GM12891 (cell line): ENCODE measurements at regions not wholly inside any gene's neighbourhood (a gene's known extent, or its start where the extent isn't known, plus 50 kb on each side); places are given as distances from the start of the nearest gene placed in this dataset.

ENCODE experiments used
- DNase-seq: peaks from one replicate; pipeline ENCODE4 v3.0.0; 2011; ENCODE audit warnings: low spot score; ENCODE audit not compliant: insufficient read length
- FAIRE-seq: peaks from 2 replicates; lab custom pipeline; 2011; peaks lifted over from hg19 to GRCh38; lab: Jason Lieb, UNC
- PAX5 ChIP-seq: IDR thresholded peaks from 2 replicates; pipeline ENCODE4 v1.6.1; 2011; ENCODE audit warnings: low read length, moderate library complexity, mild to moderate bottlenecking; ENCODE audit not compliant: insufficient read depth, severe bottlenecking
- POLR2A ChIP-seq: IDR thresholded peaks from 2 replicates; pipeline ENCODE4 v1.6.1; 2011; ENCODE audit warnings: low read depth, low read length, control low read depth
- POLR2AphosphoS5 ChIP-seq: IDR thresholded peaks from 2 replicates; pipeline ENCODE4 v1.6.1; 2011; ENCODE audit warnings: low read depth, low read length, control low read depth
- POU2F2 ChIP-seq: IDR thresholded peaks from 2 replicates; pipeline ENCODE4 v1.6.1; 2011; ENCODE audit warnings: low read depth, mild to moderate bottlenecking, control low read depth, low read length, moderate library complexity
- SPI1 ChIP-seq: IDR thresholded peaks from 2 replicates; pipeline ENCODE4 v1.6.1; 2011; ENCODE audit warnings: low read depth, low read length, control low read depth
- TAF1 ChIP-seq: IDR thresholded peaks from 2 replicates; pipeline ENCODE4 v1.6.1; 2011; ENCODE audit warnings: low read depth, low read length, control low read depth

DNA sequence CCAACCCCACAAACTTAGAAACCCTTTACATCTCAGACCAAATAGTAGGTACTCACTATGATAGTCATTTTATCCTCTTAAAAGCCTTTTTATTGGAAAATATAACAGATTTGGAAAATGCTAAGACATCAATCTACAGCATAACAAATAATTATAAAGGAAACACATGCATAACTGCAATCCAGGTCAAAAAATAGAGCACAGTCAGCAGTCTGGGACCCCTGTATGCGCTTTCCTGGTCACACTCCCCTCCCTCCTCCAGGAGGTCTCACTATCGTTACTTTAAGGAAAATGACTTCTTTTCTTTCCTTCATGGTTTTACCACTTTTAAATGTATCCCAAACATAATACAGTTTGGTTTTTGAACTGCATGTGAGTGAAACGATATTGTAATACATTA is 90.5 kb upstream of the CCDC150 start:
- TF ChIP-seq TAF1: no peak
- no peak for TF ChIP-seq POLR2AphosphoS5
- no peak for FAIRE-seq
- DNase-seq: no peak

DNA sequence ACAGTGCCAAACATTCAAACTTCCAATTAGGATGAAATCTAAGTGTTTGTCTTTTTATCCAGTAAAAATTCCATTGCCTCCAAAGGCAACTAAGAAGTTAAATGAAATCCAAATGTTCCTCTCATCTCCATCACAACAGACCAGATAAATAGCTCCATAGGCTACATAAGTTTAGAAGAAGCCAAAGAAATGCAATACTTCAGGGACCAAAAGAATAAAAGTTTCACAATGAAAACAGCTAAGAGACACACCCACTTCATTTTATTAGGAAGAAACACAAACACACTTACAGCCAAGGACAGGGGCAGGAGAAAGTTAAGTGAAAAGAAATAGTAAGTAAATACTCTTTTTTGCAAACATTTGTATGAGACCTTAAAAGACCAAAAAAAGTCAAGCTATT is 88.5 kb upstream of the CCDC150 start:
- FAIRE-seq (no peak), DNase-seq (no peak)
- TF ChIP-seq TAF1: no peak
- TF ChIP-seq POLR2AphosphoS5: no peak
- no peak for TF ChIP-seq SPI1
- no peak for TF ChIP-seq PAX5
- TF ChIP-seq POLR2A: no peak
- TF ChIP-seq POU2F2: no peak

DNA sequence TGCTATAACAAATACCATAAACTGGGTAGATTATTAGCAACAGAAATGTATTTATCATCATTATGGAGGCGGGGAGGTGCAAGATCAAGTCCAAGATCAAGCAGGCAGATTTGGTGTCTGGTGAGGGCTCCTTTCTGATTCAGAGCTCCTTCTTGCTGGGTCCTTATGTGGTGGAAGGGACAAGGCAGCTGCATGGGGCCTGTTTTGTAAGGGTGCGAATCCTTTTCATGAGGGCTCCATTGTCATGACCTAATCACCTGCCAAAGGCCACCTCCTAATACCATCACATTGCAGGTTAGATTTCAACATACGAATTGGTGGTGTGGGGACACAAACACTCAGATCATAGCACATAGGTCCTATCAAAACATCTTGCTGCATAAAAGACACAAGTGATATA is 84.4 kb upstream of the CCDC150 start:
- DNase-seq (no peak), FAIRE-seq (no peak)
- TF ChIP-seq POLR2AphosphoS5 (no peak), POU2F2 (no peak)

DNA sequence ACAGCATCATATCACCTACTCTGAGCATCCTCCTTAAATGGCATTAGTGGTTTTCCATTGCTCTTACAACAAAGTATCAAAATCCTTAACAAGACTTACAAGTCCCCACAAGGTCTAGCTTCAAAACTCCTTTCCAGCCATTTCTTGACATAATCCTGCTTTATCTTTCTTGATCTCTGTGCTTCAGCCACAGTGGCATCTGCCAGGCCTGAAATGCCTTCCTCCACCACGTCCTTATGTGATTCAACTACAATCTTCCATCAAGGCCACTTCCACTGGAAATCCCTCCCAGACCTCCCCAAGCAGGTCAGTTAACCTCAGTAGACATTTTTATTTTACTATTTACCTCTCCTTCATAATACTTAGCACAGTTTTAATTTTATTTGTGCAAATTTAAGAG is 83.8 kb upstream of the CCDC150 start:
- FAIRE-seq (no peak), DNase-seq (no peak)
- TF ChIP-seq PAX5: no peak
- TF ChIP-seq SPI1: no peak
- no peak for TF ChIP-seq TAF1
- no peak for TF ChIP-seq POLR2A
- no peak for TF ChIP-seq POU2F2
- TF ChIP-seq POLR2AphosphoS5: no peak

DNA sequence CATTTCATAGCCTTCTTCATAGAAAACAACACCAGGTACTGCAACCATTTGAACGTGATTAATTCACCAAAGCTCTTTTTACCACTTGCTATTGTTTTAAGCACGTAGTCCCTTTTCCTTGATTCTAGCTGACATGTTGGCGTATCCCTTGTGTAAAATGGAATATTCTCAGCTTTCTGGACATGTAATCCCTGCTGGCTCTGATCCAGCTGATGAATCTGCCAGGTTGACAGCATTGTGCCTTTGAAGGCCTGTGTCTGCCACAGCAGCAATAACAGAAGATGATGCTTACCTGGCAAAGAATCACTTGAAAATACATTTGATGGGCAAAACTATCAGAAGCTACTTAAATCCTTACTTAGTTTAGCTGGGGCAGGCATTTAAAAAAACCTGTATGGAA is 81.0 kb upstream of the CCDC150 start:
- TF ChIP-seq POU2F2 (no peak), SPI1 (no peak), TAF1 (no peak), PAX5 (no peak), POLR2AphosphoS5 (no peak), POLR2A (no peak)
- DNase-seq (no peak), FAIRE-seq (no peak)

DNA sequence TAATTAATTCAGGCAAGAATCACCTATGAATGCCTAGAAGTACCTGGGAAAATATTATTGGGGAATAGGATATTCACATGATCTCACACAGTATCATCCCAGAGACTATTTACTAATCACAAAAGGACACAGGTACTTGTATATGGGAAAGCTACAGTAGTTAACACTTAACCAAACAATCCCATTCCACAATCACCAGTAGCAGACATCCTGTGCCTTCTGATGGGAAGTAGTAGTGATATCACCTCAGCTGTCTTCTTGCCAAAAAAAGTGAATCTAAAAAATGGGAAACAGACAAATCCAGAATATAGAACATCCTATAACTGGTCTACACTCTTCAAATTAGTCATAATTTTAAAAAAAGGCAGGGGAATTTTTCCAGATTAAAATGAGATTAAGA is 75.6 kb upstream of the CCDC150 start:
- no peak for FAIRE-seq
- TF ChIP-seq POLR2A (no peak), TAF1 (no peak), POLR2AphosphoS5 (no peak), PAX5 (no peak), SPI1 (no peak), POU2F2 (no peak)
- no peak for DNase-seq

DNA sequence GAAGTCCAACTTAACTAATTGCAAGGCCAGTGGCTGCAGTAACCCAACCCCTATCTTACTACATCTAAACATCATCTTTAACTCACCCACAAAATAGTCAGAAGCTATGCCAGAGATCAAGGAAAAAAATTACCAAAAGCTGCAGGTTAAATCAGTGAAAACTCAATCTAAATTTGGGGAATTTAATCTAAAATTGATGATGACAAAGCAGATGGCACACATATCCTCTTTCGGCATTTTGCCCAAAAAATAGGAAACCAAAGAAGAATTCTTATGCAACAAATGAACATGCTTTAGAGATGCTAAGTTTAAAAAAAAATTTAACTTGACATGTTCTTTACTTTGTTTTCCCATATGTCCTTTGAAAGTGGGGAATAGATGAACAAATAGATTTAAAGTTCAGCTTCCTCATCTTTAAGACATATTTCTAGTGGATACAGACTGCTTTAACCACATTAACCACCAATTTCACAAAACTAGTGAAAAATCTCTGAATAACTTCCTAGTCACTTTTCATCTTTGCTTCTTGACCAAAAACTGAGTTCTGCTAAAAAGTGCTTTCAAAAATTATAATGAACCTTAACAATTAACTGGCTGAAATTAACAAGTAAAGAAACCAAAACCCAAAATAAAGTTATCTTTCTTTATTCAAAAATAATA is 74.3 kb upstream of the CCDC150 start:
- no peak for FAIRE-seq
- no peak for DNase-seq
- TF ChIP-seq SPI1 (no peak), POLR2A (no peak), POU2F2 (no peak), POLR2AphosphoS5 (no peak), PAX5 (no peak), TAF1 (no peak)

DNA sequence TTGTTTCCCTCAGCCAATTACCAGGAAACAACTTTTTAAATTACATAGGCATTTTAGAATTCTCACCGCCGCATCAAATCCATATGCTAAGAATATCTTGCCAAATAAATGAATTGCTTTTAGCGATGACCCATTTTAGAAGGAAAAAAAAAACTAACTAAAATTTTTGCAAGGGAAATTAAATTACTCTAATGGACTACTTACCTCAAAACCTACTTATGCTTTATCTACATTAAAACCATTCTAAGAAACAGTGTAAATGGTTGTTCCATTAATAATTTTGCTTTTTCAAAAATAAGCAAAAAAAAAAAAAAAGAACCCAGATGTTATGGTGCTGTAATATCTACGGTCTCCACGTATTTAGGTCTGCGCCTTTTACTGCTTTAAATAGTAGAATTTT is 73.5 kb upstream of the CCDC150 start:
- FAIRE-seq: no peak
- no peak for TF ChIP-seq SPI1
- TF ChIP-seq POU2F2: no peak
- no peak for TF ChIP-seq POLR2AphosphoS5
- no peak for TF ChIP-seq TAF1
- no peak for TF ChIP-seq POLR2A
- no peak for TF ChIP-seq PAX5
- no peak for DNase-seq

DNA sequence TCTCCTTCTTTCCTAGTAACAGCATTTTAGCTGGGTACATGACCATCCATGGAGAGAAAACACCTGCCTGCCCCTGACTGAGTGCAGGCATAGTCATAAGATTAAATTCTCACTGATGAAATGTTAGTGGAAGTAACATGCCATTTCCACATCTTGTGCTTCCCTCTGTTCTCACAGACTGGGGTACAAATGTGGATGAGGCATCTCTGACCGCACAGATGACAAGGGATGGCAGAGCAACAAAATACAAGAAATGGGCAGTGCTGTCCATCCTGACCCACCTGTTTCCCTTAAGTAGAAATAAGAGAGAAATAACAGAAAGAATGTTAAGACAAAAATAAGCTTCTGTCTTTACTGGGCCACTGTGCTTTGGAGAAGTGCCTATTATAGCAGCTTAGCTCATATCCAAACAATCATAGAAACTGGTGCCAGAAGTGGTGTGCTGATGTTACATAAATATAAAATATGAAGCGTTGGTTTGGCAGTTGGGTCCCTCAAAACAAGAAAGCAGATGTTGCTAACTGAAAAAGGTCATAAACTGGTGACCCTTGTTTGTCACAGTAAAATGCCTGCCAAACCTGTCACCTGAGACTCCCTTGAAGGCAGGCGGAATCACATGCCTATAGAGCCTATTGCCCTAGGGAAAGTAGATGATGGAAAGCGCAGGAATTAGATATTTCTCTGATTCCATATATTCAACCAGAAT is 72.4 kb upstream of the CCDC150 start:
- TF ChIP-seq POLR2A: no peak
- TF ChIP-seq POLR2AphosphoS5: no peak
- TF ChIP-seq TAF1: no peak
- TF ChIP-seq PAX5: no peak
- TF ChIP-seq SPI1: no peak
- no peak for TF ChIP-seq POU2F2
- FAIRE-seq (peak; percentile 16), DNase-seq (no peak)

DNA sequence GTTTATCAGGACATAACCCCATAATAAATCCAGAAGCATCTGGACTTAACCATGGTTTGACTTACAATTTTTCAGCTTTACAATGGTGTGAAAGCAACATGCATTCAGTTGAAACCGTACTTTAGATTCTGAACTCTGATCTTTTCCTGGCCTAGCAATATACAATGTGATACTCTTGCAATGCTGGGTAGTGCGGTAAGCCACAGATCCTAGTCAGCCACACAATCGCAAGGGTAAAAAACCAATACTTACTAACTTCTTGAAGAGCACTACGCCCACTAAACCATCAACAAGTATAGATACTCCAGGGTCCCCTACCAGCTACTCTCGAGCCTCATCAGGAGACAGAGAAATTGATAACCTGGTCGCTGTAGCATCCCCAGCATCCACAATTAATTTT is 71.0 kb upstream of the CCDC150 start:
- TF ChIP-seq SPI1 (no peak), POLR2AphosphoS5 (no peak), TAF1 (no peak)
- no peak for FAIRE-seq

DNA sequence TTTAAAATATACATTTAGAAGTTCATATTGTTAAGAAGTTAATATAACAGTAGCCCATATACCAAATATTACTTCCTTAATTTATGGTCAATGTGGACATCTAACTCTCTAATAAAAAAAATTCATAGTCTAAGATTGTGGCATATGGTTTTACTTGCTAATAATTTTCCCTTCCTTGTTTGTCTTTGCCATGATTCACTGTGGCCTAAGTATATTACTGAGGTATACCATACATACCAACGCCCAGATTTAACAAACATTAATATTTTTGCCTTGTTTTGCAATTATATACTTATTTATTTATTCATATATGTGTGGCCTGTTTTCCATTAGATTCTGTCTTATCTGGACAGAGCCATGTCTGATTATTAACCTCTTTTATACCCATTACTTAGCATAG is 54.6 kb upstream of the CCDC150 start:
- TF ChIP-seq POU2F2 (no peak), TAF1 (no peak), POLR2AphosphoS5 (no peak), SPI1 (no peak), PAX5 (no peak), POLR2A (no peak)
- FAIRE-seq: no peak
- no peak for DNase-seq

More for the DNA sequence above, 71.0 kb upstream of the CCDC150 start:
- no peak for DNase-seq
